AG10803 (cell line): ENCODE measurements at regions not wholly inside any gene's neighbourhood (a gene's known extent, or its start where the extent isn't known, plus 50 kb on each side); places are given as distances from the start of the nearest gene placed in this dataset.
"Not testable (repeated sequence)": the region's sequence is repeated elsewhere in the genome, so short reads cannot be mapped to it uniquely, and the experiment has no call there.

ENCODE experiments used
- DNase-seq: peaks from one replicate; pipeline ENCODE4 v3.0.0; 2010; ENCODE audit warnings: low read depth
- H3K4me3 ChIP-seq: 2 replicates; pipeline ENCODE4 v1.5.1; 2011; ENCODE audit warnings: mild to moderate bottlenecking, low read length, control low read depth
- CTCF ChIP-seq: conservative IDR thresholded peaks from 2 replicates; pipeline ENCODE4 v1.5.1; 2011; ENCODE audit warnings: mild to moderate bottlenecking, low read length, control low read depth, inconsistent platforms

DNA sequence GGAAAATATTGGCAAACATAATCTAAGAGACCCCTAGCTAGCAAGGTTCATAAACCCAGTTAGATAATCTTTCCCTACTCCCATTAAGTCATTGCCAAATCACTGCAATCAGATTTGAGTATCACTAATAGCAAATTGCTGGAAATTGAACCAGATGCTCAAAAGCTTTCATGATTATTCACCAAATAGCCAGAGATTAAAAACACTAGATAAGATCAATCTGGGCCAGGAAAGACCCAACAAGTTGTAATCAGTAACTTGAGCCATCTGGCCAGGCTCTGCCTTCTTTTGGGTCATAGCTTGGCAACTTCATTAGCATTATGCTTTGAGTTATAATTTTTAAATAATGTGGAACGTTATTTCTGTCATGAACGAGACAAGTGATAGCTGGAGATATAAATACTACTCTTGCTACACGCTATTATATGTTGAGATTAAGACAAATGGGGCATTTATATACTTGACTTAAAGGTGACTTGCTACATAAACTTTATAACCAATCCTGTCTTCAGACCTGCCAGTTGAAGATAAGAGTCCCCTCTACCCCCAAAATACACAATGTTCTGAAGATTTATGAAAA, 196.6 kb upstream of the EDNRA start:
- DNase-seq: no peak
- TF ChIP-seq CTCF: no peak
- H3K4me3 ChIP-seq: no peak overlapping the region

GRCh38 chr4:147284935-147285334, 196.0 kb upstream of the EDNRA start:
- H3K4me3 ChIP-seq: no peak overlapping the region
- no peak for TF ChIP-seq CTCF
- DNase-seq: no peak

GRCh38 chr4:147285751-147286150, 195.1 kb upstream of the EDNRA start:
- TF ChIP-seq CTCF: no peak

DNA sequence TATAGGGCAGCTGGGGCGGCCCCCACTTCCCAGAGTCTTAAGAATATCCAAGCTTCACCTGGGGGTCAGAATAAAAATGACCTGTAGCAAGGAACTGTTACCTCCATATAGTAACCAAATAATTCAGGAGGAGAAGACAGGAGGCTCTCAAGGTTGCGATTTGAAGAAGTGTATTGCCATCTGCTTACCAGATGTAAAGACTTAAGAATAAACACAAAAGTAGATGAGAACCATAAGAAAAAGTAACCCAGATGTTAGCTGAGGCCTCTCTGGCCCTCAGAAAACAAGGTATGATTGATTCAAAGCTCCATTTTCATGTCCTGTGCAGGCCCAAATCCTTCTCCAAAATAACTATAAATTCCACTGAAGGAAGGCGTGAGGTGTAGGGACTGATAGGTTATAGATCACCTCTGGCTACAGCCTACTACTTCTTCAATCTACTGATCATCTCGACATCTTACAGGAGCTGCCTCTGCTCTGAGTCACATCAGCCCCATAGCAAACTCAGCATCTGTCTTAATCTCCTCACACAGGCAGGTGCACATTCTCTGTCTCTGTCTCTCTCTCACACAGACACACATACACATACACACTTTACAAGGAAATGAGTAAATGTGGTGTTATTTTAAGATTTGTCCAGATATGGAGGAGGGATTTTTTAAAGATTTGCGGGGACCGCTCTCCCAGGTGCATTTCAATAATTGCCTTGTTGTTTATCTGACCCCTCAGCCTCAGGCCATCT, 193.9 kb upstream of the EDNRA start:
- DNase-seq: no peak
- no peak for TF ChIP-seq CTCF
- H3K4me3 ChIP-seq: no peak overlapping the region

More at GRCh38 chr4:147285751-147286150, 195.1 kb upstream of the EDNRA start:
- DNase-seq: peak; percentile 20
- no peak overlapping the region for H3K4me3 ChIP-seq

GRCh38 chr4:147287588-147287890, 193.4 kb upstream of the EDNRA start:
- TF ChIP-seq CTCF: no peak
- H3K4me3 ChIP-seq: no peak overlapping the region
- DNase-seq: no peak

GRCh38 chr4:147288512-147288911, 192.4 kb upstream of the EDNRA start:
- H3K4me3 ChIP-seq: no peak overlapping the region
- DNase-seq: no peak
- TF ChIP-seq CTCF: no peak

DNA sequence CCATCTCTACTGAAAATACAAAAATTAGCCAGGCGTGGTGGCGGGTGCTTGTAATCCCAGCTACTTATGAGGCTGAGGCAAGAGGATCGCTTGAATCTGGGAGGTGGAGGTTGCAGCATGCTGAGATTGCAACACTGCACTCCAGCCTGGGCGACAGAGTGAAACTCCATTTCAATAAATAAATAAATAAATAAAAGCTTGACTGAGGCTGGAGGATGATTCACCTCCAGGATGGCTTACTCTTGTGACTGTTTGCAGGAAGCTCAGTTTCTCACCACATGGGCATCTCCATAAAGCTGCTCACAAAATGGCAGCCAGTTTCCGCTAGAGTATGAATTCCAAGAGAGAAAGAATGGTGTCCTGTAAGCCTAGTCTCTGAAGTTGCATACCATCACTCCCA, 191.7 kb upstream of the EDNRA start:
- no peak overlapping the region for H3K4me3 ChIP-seq
- no peak for DNase-seq
- TF ChIP-seq CTCF: no peak

DNA sequence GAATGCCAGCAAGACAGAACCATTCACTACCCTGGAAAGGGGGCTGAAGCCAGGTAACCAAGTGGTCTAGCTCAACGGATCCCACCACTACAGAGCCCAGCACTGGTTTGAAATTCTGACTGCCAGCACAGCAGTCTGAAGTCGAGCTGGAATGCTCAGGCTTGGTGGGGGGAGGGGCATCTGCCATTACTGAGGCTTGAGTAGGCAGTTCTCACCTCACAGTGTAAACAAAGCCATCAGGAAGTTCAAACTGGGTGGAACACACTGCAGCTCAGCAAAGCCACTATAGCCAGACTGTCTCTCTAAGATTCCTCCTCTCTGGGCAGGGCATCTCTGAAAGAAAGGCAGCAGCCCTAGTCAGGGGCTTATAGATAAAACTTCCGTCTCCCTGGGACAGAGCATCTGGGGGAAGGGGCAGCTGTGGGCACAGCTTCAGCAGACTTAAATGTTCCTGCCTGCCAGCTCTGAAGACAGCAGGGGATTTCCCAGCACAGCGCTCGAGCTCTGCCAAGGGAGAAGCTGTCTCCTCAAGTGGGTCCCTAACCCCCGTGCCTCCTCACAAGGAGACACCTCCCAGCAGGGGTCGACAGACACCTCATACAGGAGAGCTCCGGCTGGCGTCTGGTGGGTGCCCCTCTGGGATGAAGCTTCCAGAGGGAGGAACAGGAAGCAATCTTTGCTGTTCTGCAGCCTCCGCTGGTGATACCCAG, 188.1 kb upstream of the EDNRA start:
- not testable (repeated sequence) for H3K4me3 ChIP-seq, DNase-seq

DNA sequence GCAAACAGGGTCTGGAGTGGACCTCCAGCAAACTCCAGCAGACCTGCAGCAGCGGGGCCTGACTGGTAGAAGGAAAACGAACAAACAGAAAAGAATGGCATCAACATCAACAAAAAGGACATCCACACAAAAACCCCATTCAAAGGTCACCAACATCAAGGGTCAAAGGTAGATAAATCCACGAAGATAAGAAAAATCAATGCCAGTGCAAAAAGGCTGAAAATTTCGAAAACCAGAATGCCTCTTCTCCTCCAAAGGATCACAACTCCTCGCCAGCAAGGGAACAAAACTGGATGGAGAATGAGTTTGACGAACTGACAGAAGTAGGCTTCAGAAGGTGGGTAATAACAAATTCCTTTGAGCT, 187.6 kb upstream of the EDNRA start:
- not testable (repeated sequence) for DNase-seq, H3K4me3 ChIP-seq
